ENCODE measurements at regions not wholly inside any gene's neighbourhood (a gene's known extent, or its start where the extent isn't known, plus 50 kb on each side); places are given as distances from the start of the nearest gene placed in this dataset.

DNA sequence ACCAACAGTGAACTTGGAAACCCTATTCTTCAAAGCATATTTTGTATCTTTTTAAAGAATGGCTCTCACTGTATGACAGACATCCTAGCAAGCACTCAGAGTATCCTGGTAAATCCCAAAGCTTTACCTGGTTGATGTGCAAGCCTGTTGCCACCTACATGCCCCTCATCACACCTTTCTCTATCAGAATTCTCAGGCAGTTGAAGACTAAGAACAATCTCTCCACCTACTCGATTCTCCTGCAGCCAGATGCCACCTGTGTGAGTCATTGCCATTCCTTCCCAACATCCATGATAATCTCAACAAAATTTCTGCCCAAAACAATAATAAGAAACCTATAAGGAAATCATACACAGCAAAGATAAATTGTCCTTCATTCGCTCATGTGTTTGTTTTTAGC lies 659.8 kb downstream of the BCL11A start:
- no peak for DNase-seq (ENCODE audit: low read depth in 4 of 4, low spot score in 3 of 4)

GRCh38 chr2:59892398-59892797 lies 661.1 kb downstream of the BCL11A start:
- DNase-seq (ENCODE audit: low read depth in 4 of 4, low spot score in 3 of 4) = no peak

GRCh38 chr2:59889305-59889704 lies 664.1 kb downstream of the BCL11A start:
- DNase-seq (ENCODE audit: low read depth in 4 of 4, low spot score in 3 of 4) = no peak

GRCh38 chr2:59888706-59889105 lies 664.7 kb downstream of the BCL11A start:
- DNase-seq (ENCODE audit: low read depth in 4 of 4, low spot score in 3 of 4) = no peak

DNA sequence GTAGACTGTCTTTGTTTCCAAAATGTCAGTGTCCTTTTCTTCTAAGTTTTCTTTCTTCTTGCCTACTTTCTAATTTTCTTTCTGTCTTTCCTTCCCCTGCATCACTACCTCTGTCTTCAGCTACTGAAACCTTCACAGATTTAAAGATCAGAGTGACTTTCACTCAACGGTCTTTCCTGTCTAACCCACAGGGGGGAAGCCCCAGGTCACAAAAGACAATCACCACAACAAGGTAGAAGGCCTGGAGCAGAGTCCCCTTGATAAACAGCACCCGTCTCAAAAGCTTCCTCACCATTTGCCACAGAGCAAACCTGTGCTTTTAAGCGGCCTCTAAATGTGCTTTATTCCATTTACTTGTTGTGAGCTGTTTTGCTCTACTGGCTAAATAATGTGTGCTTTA lies 665.4 kb downstream of the BCL11A start:
- DNase-seq (ENCODE audit: low read depth in 4 of 4, low spot score in 3 of 4) = no peak

- no peak for DNase-seq (ENCODE audit: low read depth in 4 of 4, low spot score in 3 of 4)
Observed at GRCh38 chr2:59887366-59887765, 666.1 kb downstream of the BCL11A start.

DNA sequence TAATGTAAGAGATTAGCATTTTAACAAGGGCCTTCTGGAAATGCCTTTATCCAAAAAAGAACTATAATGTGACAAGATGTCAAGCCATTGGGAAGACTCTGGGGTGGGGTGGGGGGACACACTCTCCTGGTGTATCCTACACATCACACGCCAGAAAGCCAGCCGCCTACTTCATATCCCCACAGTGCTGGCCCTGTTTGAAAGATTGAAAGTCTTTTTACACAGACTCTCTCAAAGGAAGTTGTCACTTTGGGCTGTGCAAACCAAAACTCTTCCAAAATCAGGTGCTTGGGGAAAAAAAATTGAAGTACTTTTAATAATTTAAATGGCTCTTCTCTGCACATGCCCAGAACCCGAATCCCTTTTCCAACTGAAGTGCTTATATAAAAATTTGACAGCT lies 666.7 kb downstream of the BCL11A start:
- no peak for DNase-seq (ENCODE audit: low read depth in 4 of 4, low spot score in 3 of 4)

DNA sequence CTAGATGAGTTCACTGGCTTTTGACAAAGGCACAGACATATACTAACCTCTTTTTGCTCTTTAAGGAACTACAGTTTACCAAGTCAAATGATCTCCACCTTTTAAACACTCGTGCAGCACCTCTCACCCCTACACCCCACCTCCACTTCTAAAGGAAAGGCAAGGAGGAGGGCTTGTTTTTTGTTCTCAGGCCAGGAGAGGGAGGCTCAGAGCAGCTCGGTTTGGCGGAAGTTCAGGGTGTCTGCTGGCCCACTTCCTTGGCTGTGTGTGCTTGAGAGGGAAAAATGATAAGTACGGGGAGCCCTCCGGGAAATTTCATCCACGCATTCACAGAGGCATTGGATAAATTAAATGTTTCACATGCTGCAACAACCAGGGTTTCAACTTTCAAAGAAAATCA lies 667.9 kb downstream of the BCL11A start:
- no peak for DNase-seq (ENCODE audit: low read depth in 4 of 4, low spot score in 3 of 4)

- no peak for DNase-seq (ENCODE audit: low read depth in 4 of 4, low spot score in 3 of 4)
Observed at GRCh38 chr2:59884166-59884565, 669.3 kb downstream of the BCL11A start.

- no peak for DNase-seq (ENCODE audit: low read depth in 4 of 4, low spot score in 3 of 4)
Observed at GRCh38 chr2:59882822-59883221, 670.6 kb downstream of the BCL11A start.

- no peak for DNase-seq (ENCODE audit: low read depth in 4 of 4, low spot score in 3 of 4)
Observed at GRCh38 chr2:59882279-59882678, 671.2 kb downstream of the BCL11A start.

GRCh38 chr2:59881218-59881617 lies 672.2 kb downstream of the BCL11A start:
- DNase-seq (ENCODE audit: low read depth in 4 of 4, low spot score in 3 of 4) = no peak

- no peak for DNase-seq (ENCODE audit: low read depth in 4 of 4, low spot score in 3 of 4)
Observed at GRCh38 chr2:59879700-59880131, 673.7 kb downstream of the BCL11A start.

DNA sequence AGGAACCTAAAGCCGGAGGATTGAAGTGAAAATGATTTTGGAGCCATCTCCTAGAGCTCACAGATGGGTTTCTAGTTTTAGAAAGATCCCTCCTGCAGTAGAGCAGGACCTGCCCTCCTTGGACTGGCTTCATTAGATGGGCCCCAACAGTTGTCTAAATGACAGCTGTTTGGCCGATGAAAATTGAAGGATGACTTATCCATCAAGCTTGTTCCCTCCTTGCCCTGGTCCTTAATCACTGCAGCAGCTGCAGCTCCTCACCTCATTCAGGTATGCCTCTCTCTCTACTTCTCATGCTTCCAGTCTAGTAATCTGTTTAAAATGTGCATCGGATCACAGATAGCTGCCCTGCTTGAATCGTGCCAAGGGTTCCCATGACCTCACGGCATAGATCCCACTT lies 677.6 kb downstream of the BCL11A start:
- no peak for DNase-seq (ENCODE audit: low read depth in 4 of 4, low spot score in 3 of 4)

DNA sequence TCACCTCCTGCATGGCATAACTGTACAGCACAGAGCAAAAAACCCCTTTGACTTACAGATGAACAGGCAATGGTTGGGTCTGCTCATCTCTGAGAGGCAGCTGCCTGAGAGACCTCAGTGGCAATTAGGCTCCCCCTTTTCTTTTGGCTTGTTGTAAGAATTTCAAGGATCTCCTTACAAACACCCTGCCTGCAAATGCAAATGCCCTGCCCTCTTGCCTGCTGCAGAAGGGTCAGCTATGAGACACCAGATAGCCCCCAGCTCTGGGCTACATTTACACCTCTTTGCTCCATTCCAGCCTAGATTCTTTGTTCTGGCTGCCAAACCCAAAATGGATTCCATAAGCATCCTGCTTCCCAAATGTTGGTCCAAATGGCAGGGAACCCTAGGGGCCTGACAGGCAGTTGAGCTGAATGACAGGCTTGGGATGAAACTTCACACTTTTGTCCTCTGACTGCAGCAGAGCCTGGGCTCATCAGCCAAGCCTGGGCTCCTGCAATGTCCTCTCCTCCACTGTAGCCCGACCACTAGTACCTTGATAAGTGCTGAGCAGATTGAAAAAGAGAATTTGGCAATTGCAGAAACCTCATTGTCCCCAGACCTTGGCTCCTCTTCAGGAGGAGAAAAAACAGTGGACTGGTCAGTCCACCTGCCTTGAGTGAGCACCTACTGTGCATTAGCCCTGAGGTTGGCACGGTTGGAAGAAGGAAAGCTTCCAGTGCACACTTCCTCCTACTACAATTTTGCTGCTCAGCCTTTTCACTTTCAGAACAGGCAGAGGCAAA lies 678.3 kb downstream of the BCL11A start:
- no peak for DNase-seq (ENCODE audit: low read depth in 4 of 4, low spot score in 3 of 4)

DNA sequence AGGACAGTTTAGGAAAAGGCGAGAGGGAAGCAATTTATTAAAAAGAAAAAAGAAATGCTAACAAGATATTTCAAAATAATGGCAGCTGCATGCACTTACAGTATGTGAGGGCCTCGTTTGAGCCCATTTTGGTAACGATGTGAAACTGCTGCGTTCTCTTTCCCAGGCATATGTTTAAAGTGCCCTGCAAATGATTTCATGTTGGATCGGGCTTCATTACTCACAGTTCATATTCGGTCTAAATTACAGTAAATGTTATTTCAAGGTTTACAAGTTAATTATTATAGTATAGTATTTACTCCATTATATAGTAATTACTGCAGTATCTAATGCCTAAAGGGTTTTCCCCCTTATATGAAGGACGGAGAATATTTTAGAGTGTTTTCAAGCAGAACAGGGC lies 679.1 kb downstream of the BCL11A start:
- no peak for DNase-seq (ENCODE audit: low read depth in 4 of 4, low spot score in 3 of 4)

GRCh38 chr2:59871830-59872229 lies 681.6 kb downstream of the BCL11A start:
- DNase-seq (ENCODE audit: low read depth in 4 of 4, low spot score in 3 of 4) = no peak

GRCh38 chr2:59868981-59869380 lies 684.5 kb downstream of the BCL11A start:
- DNase-seq (ENCODE audit: low read depth in 4 of 4, low spot score in 3 of 4) = no peak

- DNase-seq (ENCODE audit: low read depth in 4 of 4, low spot score in 3 of 4) = no peak
Observed at GRCh38 chr2:59866436-59866835, 687.0 kb downstream of the BCL11A start.

GRCh38 chr2:59858540-59858939 lies 694.9 kb downstream of the BCL11A start:
- DNase-seq (ENCODE audit: low read depth in 4 of 4, low spot score in 3 of 4) = no peak

- DNase-seq (ENCODE audit: low read depth in 4 of 4, low spot score in 3 of 4) = no peak
Observed at GRCh38 chr2:59857109-59857508, 696.3 kb downstream of the BCL11A start.

GRCh38 chr2:59856391-59856790 lies 697.1 kb downstream of the BCL11A start:
- no peak for DNase-seq (ENCODE audit: low read depth in 4 of 4, low spot score in 3 of 4)

- DNase-seq (ENCODE audit: low read depth in 4 of 4, low spot score in 3 of 4) = no peak
Observed at GRCh38 chr2:59853032-59853431, 700.4 kb downstream of the BCL11A start.

Data from right renal pelvis (tissue), 4 donors.